COLO829 (cell line): ENCODE measurements at regions not wholly inside any gene's neighbourhood (a gene's known extent, or its start where the extent isn't known, plus 50 kb on each side); places are given as distances from the start of the nearest gene placed in this dataset.
"Not testable (repeated sequence)": the region's sequence is repeated elsewhere in the genome, so short reads cannot be mapped to it uniquely, and the experiment has no call there.

Experiments
- DNase-seq: peaks from one replicate; pipeline ENCODE4 v3.0.0; 2012; ENCODE audit warnings: low spot score

- DNase-seq, result not testable (repeated sequence)
Measured at GRCh38 chr15:20680257-20680815, 138.7 kb upstream of the GOLGA6L6 start.

DNA sequence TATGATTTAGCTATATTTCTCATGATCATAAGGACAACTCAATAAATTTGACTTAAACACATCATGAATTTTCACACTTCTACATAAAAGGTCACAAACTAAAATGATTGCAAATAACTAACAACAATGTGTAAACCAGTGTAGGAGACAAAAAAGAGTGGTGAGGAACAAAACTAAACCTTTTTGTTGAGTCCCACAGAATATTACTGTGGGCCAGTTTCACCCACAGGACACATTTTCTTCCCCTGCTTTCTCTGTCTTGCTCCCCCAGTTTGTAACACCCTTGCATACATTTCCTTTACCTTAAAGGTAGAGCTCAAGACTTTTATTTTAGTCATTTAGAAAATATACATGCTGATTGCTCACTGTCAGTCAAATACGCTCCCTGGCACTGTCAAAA, 130.9 kb upstream of the GOLGA6L6 start:
- no peak for DNase-seq

GRCh38 chr15:20671675-20672074, 130.1 kb upstream of the GOLGA6L6 start:
- no peak for DNase-seq

GRCh38 chr15:20666410-20666809, 124.8 kb upstream of the GOLGA6L6 start:
- DNase-seq, result not testable (repeated sequence)

- no peak for DNase-seq
Measured at GRCh38 chr15:20665653-20666052, 124.1 kb upstream of the GOLGA6L6 start.

GRCh38 chr15:20659265-20659664, 117.7 kb upstream of the GOLGA6L6 start:
- no peak for DNase-seq

- no peak for DNase-seq
Measured at GRCh38 chr15:20658024-20658423, 116.4 kb upstream of the GOLGA6L6 start.

DNA sequence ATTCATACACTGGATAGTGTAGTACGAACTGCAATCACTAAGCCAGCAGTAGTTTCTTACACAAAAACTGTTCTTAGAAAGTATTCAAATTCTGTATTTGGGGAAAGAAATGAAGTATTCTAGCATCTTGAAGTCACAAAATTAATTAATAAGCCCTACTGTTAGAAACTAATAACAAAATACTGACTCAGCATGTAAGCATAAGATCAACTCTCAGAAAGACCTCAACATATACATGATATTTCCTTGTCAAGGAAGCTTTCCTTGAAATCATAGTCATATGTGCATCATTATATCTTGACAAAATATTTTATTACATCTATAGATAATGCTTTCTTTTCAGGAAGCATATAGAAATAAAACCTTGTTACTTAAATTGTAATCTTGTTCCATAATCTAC, 115.5 kb upstream of the GOLGA6L6 start:
- DNase-seq, result no peak

DNA sequence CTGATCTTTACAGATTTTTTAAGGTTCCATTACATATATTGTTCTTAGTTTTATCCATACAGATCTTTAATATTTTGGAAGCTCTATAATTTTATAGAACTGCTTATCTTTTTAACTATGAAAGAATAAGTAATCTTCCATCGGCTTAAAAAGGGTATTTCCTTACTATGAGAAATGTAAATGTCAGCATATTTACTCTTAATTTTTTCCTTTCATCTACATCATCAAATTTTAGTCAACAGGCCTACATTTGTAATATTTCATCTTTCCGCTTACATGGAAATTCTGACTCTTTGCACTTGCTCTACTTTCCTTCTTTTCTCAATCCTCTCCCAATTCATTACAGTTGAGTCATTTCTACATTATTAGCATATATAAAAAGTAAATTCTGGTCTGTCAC, 111.3 kb upstream of the GOLGA6L6 start:
- no peak for DNase-seq

GRCh38 chr15:20648402-20648975, 106.9 kb upstream of the GOLGA6L6 start:
- DNase-seq, result not testable (repeated sequence)

DNA sequence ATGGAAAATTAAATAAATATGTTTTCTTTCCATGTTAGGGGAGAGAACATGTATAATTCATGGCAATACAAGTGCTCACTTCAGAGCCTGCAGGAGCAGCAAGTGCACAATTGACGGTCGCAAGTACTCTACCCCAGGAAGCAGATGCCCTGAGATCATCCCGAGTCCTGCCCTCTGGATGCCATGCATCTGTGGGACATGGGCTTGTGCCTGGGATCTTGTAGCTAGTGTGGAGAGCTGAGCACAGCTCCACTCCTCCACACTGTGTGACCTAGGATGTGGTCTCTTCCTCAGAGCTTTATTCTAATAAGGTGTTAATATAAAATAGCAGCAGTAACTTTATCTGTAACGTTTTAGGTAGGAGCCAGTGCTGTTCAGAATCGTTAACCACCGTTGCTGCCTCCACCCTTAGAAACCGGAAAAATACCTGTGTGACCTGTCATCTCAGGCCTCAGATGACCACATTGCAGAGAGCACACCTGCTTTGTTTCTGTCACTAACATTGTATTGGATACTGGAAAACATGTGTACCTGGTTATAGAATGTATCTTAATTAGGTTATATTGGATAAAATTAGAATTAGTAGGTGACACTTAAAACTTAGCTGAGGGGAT, 105.0 kb upstream of the GOLGA6L6 start:
- DNase-seq, result peak; percentile 51

DNA sequence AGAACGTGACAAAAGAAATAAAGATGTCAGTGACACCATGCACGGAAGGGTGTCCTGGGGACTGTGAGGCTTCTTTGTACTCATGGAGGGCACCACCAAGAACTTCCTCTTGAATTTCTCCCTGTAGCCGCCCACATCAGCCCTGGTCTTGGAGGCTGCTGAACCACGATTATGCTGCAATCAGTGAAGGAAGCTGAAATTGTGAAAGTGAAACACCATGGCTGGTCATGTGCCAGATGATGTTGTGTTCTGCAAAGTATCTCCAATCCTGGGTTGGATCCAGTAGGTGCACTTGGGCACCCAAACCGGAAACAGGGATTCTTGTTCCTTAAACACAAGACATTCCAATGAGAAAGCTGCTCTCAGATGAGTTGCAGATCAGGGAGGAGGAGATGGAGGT, 104.4 kb upstream of the GOLGA6L6 start:
- peak; percentile 98 for DNase-seq

- no peak for DNase-seq
Measured at GRCh38 chr15:20644896-20645295, 103.3 kb upstream of the GOLGA6L6 start.

DNA sequence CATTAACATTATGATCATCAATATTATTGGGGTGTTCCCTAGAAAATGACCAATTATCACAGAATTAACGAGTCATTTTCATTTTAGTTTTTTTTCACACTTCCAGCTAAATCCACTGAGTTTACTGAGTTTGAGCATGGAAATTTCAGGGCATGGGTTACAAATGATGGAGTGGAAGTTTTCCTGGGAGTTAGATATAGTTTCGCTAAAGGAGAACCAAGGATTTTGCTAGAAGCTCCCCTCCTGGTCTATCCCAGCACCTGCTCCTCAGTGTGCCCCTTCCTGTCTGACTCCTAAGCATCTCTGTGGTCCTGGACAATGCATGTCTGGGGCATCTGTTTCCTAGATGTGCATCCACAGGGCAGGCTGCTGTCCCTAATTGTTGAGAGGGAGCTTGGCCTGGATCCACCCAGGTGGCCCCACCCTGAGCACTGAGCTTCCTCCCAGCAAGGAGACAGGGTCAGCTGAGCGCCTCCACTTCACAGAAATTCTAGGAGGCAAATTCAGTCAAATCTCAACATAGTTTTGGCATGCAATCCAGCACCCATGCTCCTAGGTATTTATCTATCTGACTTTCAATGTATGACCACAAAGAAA, 102.3 kb upstream of the GOLGA6L6 start:
- no peak for DNase-seq

GRCh38 chr15:20643024-20643770, 101.6 kb upstream of the GOLGA6L6 start:
- no peak for DNase-seq

- DNase-seq, result no peak
Measured at GRCh38 chr15:20642054-20642767, 100.6 kb upstream of the GOLGA6L6 start.

DNA sequence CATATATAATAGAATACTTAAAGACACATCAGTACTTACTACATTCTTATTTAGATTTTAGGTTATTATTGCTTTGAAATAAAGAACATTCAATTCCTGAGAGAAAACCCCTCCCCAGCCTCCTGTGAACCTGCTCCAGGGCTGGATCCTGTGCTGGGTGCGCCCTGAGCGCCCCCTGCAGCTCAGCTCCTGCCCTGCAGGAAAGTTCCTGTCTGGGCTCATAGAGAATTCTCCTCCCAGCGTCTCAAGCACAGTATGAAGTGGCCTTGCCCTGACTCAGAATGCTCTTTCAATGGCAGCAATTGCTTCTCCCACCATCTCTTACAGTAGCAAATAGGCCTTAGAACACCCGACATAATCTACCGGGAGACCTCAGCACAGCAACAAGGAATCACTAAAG, 98.8 kb upstream of the GOLGA6L6 start:
- DNase-seq, result not testable (repeated sequence)

- DNase-seq, result not testable (repeated sequence)
Measured at GRCh38 chr15:20639224-20639623, 97.6 kb upstream of the GOLGA6L6 start.

DNA sequence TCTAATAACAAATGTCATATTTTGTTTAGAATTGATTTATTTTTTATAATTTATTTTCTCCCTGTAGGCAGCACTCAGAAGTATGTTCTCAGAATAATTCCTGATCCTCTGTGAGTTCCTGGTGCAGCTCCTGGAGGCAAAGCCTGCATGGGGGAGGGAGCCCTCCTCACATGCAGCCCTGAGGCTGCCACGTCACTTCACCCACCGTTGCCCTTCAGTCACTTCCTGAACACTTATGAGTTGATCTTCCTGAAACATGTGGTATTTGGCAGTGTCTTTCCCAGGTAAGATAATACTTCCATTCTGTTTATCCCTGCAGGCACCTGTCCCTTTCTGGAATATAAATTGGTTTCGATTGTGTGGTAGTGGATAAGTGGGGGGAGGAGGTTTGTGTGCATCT, 95.9 kb upstream of the GOLGA6L6 start:
- not testable (repeated sequence) for DNase-seq

DNA sequence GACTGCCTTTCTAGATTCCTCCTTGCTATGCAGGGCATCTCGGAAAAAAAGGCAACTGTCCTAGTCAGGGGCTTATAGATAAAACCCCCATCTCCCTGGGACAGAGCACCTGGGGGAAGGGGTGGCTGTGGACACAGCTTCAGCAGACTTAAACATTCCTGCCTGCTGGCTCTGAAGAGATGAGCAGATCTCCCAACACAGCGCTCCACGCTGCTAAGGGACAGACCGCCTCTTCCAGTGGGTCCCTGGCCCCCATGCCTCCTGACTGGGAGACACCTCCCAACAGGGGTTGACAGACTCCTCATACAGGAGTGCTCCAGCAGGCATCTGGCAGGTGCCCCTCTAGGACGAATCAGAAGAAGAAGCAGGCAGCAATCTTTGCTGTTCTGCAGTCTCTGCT, 87.9 kb upstream of the GOLGA6L6 start:
- DNase-seq, result not testable (repeated sequence)

GRCh38 chr15:20628538-20628937, 86.9 kb upstream of the GOLGA6L6 start:
- not testable (repeated sequence) for DNase-seq

GRCh38 chr15:20625469-20625868, 83.9 kb upstream of the GOLGA6L6 start:
- DNase-seq, result not testable (repeated sequence)
